Caco-2 (cell line): ENCODE measurements at regions not wholly inside any gene's neighbourhood (a gene's known extent, or its start where the extent isn't known, plus 50 kb on each side); places are given as distances from the start of the nearest gene placed in this dataset.
"Not testable (repeated sequence)": the region's sequence is repeated elsewhere in the genome, so short reads cannot be mapped to it uniquely, and the experiment has no call there.

ENCODE experiments used
- BruUV-seq: library from RNA; stranded (reverse); fragments of 400-500 nt; replicated peaks from 2 replicates; lab custom pipeline; 2021; lab: Mats Ljungman, UMichigan
- CTCF ChIA-PET: fragments of 300-600 bp; sonication (Branson Sonifier 250); formaldehyde crosslinking; loops from one replicate; lab custom pipeline; 2022; ENCODE audit warnings: antibody characterized with exemption; lab: Charles Lee
- POLR2A ChIA-PET: fragments of 300-600 bp; sonication (Branson Sonifier 250); formaldehyde crosslinking; loops from one replicate; lab custom pipeline; 2022; ENCODE audit warnings: antibody characterized with exemption; lab: Charles Lee
- DNase-seq, 2 experiments: peaks; one replicate each; pipeline versions ENCODE4 v3.0.0 to v3.0.0-alpha.2; 2020 to 2022
- H3K27me3 ChIP-seq: replicated peaks from 2 replicates; pipeline ENCODE4 v1.6.0; 2011; ENCODE audit warnings: low read length; ENCODE audit not compliant: control insufficient read depth, insufficient read depth
- H3K36me3 ChIP-seq: 2 replicates; pipeline ENCODE4 v1.5.1; 2011; ENCODE audit warnings: low read length; ENCODE audit not compliant: control insufficient read depth, insufficient read depth
- H3K4me1 ChIP-seq: fragments of 250-450 bp; sonication (Bioruptor Pico); 2 replicates; pipeline ENCODE4 v1.5.1; 2020; ENCODE audit warnings: mild to moderate bottlenecking
- H3K4me3 ChIP-seq: 2 replicates; pipeline ENCODE4 v1.5.1; 2011; ENCODE audit warnings: low read depth, mild to moderate bottlenecking, control low read depth, low read length
- H3K9me3 ChIP-seq: fragments of 250-450 bp; sonication (Bioruptor Pico); 2 replicates; pipeline ENCODE4 v1.5.1; 2020; ENCODE audit warnings: mild to moderate bottlenecking, moderate library complexity
- H3K27ac Mint-ChIP-seq: one replicate; pipeline ENCODE4 v1.8.0; 2022; ENCODE audit warnings: mixed read lengths; ENCODE audit not compliant: unreplicated experiment
- H3K27me3 Mint-ChIP-seq: one replicate; pipeline ENCODE4 v1.8.0; 2022; ENCODE audit warnings: mixed read lengths; ENCODE audit not compliant: insufficient read depth, unreplicated experiment
- H3K36me3 Mint-ChIP-seq: one replicate; pipeline ENCODE4 v1.8.0; 2022; ENCODE audit warnings: mild to moderate bottlenecking, mixed read lengths; ENCODE audit not compliant: insufficient read depth, unreplicated experiment
- H3K4me1 Mint-ChIP-seq: one replicate; pipeline ENCODE4 v1.8.0; 2022; ENCODE audit warnings: low read depth, mixed read lengths; ENCODE audit not compliant: unreplicated experiment
- H3K4me3 Mint-ChIP-seq: one replicate; pipeline ENCODE4 v1.8.0; 2022; ENCODE audit warnings: mild to moderate bottlenecking, moderate library complexity, mixed read lengths; ENCODE audit not compliant: unreplicated experiment
- H3K9me3 Mint-ChIP-seq: one replicate; pipeline ENCODE4 v1.8.0; 2022; ENCODE audit warnings: mixed read lengths; ENCODE audit not compliant: unreplicated experiment
- CTCF ChIP-seq, 2 experiments: fragments of 200-600 bp in 1 of 2; IDR thresholded peaks; 1 replicate in 1 of 2; 2 replicates in 1 of 2; pipeline versions ENCODE4 v1.5.1 to v1.8.0; 2011 to 2022; ENCODE audit warnings: antibody characterized with exemption in 1 of 2, control low read depth in 1 of 2, inconsistent platforms in 1 of 2, low read depth in 1 of 2, low read length in 1 of 2, mild to moderate bottlenecking in 1 of 2, moderate library complexity in 1 of 2; ENCODE audit not compliant: insufficient read depth in 1 of 2, severe bottlenecking in 1 of 2, unreplicated experiment in 1 of 2
- intact Hi-C: fragments of 100-400 bp; cut with micrococcal nuclease; formaldehyde crosslinking; loops from one replicate; pipeline ENCODE4 v1.10.0; 2022; ENCODE audit not compliant: unreplicated experiment

GRCh38 chr2:184197413-184197812 is 400.9 kb upstream of the ZNF804A start:
- H3K4me3 Mint-ChIP-seq = no peak overlapping the region
- no peaks in the 10 kb centered on the region for H3K4me1 Mint-ChIP-seq
- ChIA-PET CTCF (no interaction called here), POLR2A (no interaction called here)
- no peaks in the 10 kb centered on the region for H3K27me3 Mint-ChIP-seq
- no peak overlapping the region for H3K27ac Mint-ChIP-seq
- H3K9me3 Mint-ChIP-seq = no peaks in the 10 kb centered on the region
- DNase-seq = no peak
- Histone ChIP-seq H3K9me3 (no peaks in the 10 kb centered on the region), H3K4me1 (no peaks in the 10 kb centered on the region), H3K36me3 (no peaks in the 10 kb centered on the region), H3K27me3 (no peaks in the 10 kb centered on the region), H3K4me3 (no peak overlapping the region)
- no peak for TF ChIP-seq CTCF (IDR thresholded peaks at IDR 0.05; ENCODE audit: insufficient read depth in 1 of 2, low read depth in 1 of 2, low read length in 1 of 2, severe bottlenecking in 1 of 2, unreplicated experiment in 1 of 2)
- no TSS peak for BruUV-seq
- intact Hi-C loops = no loop called here
- H3K36me3 Mint-ChIP-seq = no peaks in the 10 kb centered on the region

- H3K27ac Mint-ChIP-seq, H3K4me1 Mint-ChIP-seq, H3K36me3 Mint-ChIP-seq, POLR2A ChIA-PET, H3K4me3 ChIP-seq, DNase-seq, H3K4me3 Mint-ChIP-seq, H3K4me1 ChIP-seq, H3K36me3 ChIP-seq, intact Hi-C loops, H3K27me3 ChIP-seq, CTCF ChIA-PET, BruUV-seq, H3K27me3 Mint-ChIP-seq, H3K9me3 Mint-ChIP-seq, H3K9me3 ChIP-seq: not testable (repeated sequence)
These were observed 399.5 kb upstream of the ZNF804A start for GRCh38 chr2:184198791-184199190.

GRCh38 chr2:184199274-184199673 is 399.1 kb upstream of the ZNF804A start:
- no peak overlapping the region for H3K27ac Mint-ChIP-seq
- no TSS peak for BruUV-seq

More at GRCh38 chr2:184199274-184199673, 399.1 kb upstream of the ZNF804A start:
- no peaks in the 10 kb centered on the region for H3K4me1 ChIP-seq
- H3K36me3 ChIP-seq = no peaks in the 10 kb centered on the region
- Mint-ChIP-seq H3K4me3 (no peak overlapping the region), H3K4me1 (no peaks in the 10 kb centered on the region), H3K9me3 (no peaks in the 10 kb centered on the region), H3K36me3 (no peaks in the 10 kb centered on the region), H3K27me3 (no peaks in the 10 kb centered on the region)
- no peaks in the 10 kb centered on the region for H3K9me3 ChIP-seq
- H3K4me3 ChIP-seq = no peak overlapping the region
- no peak for DNase-seq
- intact Hi-C loops = no loop called here
- no peak for TF ChIP-seq CTCF (IDR thresholded peaks at IDR 0.05; ENCODE audit: insufficient read depth in 1 of 2, low read depth in 1 of 2, low read length in 1 of 2, severe bottlenecking in 1 of 2, unreplicated experiment in 1 of 2)
- no peaks in the 10 kb centered on the region for H3K27me3 ChIP-seq
- ChIA-PET POLR2A (no interaction called here), CTCF (no interaction called here)
